Pancreas (tissue), 10 donors: ENCODE measurements at regions not wholly inside any gene's neighbourhood (a gene's known extent, or its start where the extent isn't known, plus 50 kb on each side); places are given as distances from the start of the nearest gene placed in this dataset.
A peak's percentile ranks its signal among the peaks of the same experiment; 100 is the strongest.

Source experiments
- ATAC-seq, 4 donors: fragments of 200-7000 bp; cut with Tn5 transposase; one replicate each; pipeline versions ENCODE4 v1.8.0 to v1.9.1; 2020; ENCODE audit warnings: mild to moderate bottlenecking in 4 of 4, moderate library complexity in 4 of 4
- DNase-seq, 6 donors: peaks; one replicate each; pipeline ENCODE4 v3.0.0-alpha.2; 2020
- FAIRE-seq: peaks from 2 replicates; lab custom pipeline; 2012; peaks lifted over from hg19 to GRCh38; lab: Jason Lieb, UNC
- H3K27ac ChIP-seq, 4 donors: fragments of 200-600 bp; sonication (generic); 1 replicate in 3 of 4; 2 replicates in 1 of 4; pipeline versions ENCODE4 v1.5.0 to v1.8.0; 2020
- H3K27me3 ChIP-seq, 4 donors: fragments of 200-600 bp; one replicate each; pipeline ENCODE4 v1.8.0; 2021
- H3K36me3 ChIP-seq, 3 donors: fragments of 200-600 bp; sonication (generic) in 1 of 3; one replicate each; pipeline versions ENCODE4 v1.5.0 to v1.8.0; 2020 to 2021
- H3K4me1 ChIP-seq, 3 donors: fragments of 200-600 bp; one replicate each; pipeline ENCODE4 v1.8.0; 2021
- H3K4me3 ChIP-seq, 4 donors: fragments of 200-600 bp; sonication (generic) in 2 of 4; one replicate each; pipeline versions ENCODE4 v1.5.0 to v1.8.0; 2020 to 2021
- H3K9me3 ChIP-seq, 4 donors: fragments of 200-600 bp; one replicate each; pipeline ENCODE4 v1.8.0; 2021
- WGBS, 2 donors: extraction: QIAGEN DNeasy Blood & Tissue Kit; methylation state at CpG; one replicate each; pipeline ENCODE4 v1.1.7; 2013; 5-methylcytosine and 5-hydroxymethylcytosine counted together
- intact Hi-C, 3 donors: fragments of 100-400 bp; cut with DNase I; formaldehyde crosslinking; loops; one replicate each; pipeline versions ENCODE4 v1.11.1 to v1.14.2; 2022
- TF ChIP-seq, protein P1 (sequence below), 4 donors: fragments of 200-600 bp; sonication (generic) in 3 of 4; IDR thresholded peaks; one replicate each; pipeline versions ENCODE4 v1.5.0 to v1.8.0; 2021; ENCODE audit warnings: antibody characterized with exemption in 4 of 4
- donor health status: healthy with polysubstance abuse.
- donor health status: DM: no; HTN: no; CAD: no; lungs with moderate emphysema.
- donor health status: DM: no; HTN: no; CAD: no.
- donor health status: control.
- donor health status: control.
- donor health status: Bipolar disorder and iron deficiency.
- donor health status: DM: yes; HTN: yes; CAD: no.
- donor health status: DM: no; HTN: no; CAD: no.
- donor health status: DM: no; HTN: no; CAD: no.
- donor health status: DM: yes; HTN: yes; CAD: no.

DNA sequence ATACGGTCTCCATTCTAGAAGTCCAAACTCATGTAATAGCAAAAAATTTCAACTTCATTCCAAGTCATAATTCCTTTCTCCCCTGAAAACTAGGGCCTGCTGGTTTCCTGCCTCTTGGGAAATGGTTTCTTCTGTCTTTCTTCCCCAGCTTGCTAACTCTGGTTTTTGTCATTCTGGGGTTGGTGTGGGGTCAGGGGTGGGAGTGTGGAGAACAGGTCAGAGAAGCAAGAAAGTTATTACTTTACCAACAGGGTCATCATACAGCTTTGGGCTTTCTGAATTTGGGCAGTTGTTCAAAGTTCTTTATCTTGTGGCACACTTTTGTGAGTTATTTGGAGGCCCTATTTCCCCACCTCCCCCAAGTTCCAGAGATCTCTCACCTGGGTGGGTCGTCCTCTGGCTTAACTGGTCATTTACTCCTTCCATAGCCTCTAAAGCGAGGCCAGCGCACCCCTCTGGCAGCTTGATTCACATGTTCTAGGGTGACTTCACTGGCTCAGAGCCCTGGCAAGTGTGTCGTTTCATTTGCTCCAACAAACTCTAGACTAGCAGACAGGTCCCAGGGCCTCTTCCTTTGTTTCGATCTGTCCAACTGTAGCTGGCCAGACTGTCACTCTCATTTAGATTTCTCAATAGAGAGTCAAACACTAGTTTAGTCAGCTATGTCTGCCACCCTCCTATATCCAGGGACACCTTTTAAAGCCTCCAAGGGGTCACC is 161.2 kb downstream of the JCAD start:
- intact Hi-C loops = no loop called here
- WGBS, 2 donors = 84% methylated on average over 6 of the region's 6 CpGs
- FAIRE-seq (no peak), DNase-seq (no peak), ATAC-seq (no peak)
- Histone ChIP-seq H3K36me3 (no peaks in the 10 kb centered on the region), H3K27me3 (no peaks in the 10 kb centered on the region), H3K27ac (no peak overlapping the region), H3K9me3 (no peaks in the 10 kb centered on the region), H3K4me3 (no peak overlapping the region), H3K4me1 (no peaks in the 10 kb centered on the region)
- TF ChIP-seq, protein P1, sequence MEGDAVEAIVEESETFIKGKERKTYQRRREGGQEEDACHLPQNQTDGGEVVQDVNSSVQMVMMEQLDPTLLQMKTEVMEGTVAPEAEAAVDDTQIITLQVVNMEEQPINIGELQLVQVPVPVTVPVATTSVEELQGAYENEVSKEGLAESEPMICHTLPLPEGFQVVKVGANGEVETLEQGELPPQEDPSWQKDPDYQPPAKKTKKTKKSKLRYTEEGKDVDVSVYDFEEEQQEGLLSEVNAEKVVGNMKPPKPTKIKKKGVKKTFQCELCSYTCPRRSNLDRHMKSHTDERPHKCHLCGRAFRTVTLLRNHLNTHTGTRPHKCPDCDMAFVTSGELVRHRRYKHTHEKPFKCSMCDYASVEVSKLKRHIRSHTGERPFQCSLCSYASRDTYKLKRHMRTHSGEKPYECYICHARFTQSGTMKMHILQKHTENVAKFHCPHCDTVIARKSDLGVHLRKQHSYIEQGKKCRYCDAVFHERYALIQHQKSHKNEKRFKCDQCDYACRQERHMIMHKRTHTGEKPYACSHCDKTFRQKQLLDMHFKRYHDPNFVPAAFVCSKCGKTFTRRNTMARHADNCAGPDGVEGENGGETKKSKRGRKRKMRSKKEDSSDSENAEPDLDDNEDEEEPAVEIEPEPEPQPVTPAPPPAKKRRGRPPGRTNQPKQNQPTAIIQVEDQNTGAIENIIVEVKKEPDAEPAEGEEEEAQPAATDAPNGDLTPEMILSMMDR (IDR thresholded peaks at IDR 0.05) = no peak

DNA sequence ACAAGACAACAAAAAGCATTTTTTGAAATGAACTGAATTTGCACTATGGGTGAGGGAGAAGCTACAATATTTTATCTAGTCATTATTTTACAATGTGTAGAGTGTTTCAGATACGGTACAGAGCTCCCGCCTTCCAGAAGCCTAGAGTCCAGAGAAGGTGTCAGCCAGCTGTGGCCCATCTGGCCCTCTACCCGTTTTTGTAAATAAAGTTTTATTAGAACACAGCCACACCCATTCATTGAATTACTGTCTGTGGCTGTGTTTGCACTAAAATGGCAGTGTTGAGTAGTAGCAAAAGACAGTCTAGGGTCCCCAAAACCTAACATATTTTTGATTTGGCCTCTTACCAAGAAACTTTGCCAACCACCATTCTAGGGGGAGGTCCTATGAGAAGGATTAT is 162.0 kb downstream of the JCAD start:
- no peak for FAIRE-seq
- no peak for DNase-seq
- Histone ChIP-seq H3K4me3 (no peak overlapping the region), H3K36me3 (no peaks in the 10 kb centered on the region), H3K27ac (no peak overlapping the region), H3K9me3 (no peaks in the 10 kb centered on the region), H3K4me1 (no peaks in the 10 kb centered on the region), H3K27me3 (no peaks in the 10 kb centered on the region)
- 68 to 86% methylated on average over 3 of the region's 3 CpGs for WGBS, 2 donors
- no peak for ATAC-seq
- intact Hi-C loops = no loop called here
- TF ChIP-seq, protein P1 (IDR thresholded peaks at IDR 0.05) = no peak

DNA sequence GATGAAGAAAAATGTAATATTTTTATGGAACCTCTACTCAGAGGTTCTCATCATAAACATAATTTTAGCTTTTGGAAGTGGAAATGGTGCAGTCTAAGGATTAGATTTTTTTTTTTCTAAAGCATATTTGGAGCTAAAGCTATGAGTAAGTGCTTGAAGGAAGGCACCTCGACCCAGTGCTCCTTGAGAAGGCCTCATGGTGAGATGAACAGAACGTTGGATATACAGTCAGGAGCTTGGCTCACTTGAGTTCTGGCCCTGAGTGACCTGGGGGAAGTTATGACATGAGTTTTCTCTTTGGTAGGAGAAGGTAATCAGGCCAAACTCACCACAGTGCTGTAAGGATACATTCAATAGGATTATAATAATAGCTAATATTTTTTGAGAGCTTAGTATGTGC is 163.3 kb downstream of the JCAD start:
- TF ChIP-seq, protein P1 (IDR thresholded peaks at IDR 0.05) = no peak
- no peaks in the 10 kb centered on the region for H3K4me1 ChIP-seq
- H3K27ac ChIP-seq = no peak overlapping the region
- no peaks in the 10 kb centered on the region for H3K9me3 ChIP-seq
- DNase-seq (no peak), ATAC-seq (no peak), FAIRE-seq (no peak)
- H3K36me3 ChIP-seq = no peaks in the 10 kb centered on the region
- H3K4me3 ChIP-seq = no peak overlapping the region
- 47 to 60% methylated on average over 2 of the region's 2 CpGs for WGBS, 2 donors
- H3K27me3 ChIP-seq = no peaks in the 10 kb centered on the region
- intact Hi-C loops = no loop called here

DNA sequence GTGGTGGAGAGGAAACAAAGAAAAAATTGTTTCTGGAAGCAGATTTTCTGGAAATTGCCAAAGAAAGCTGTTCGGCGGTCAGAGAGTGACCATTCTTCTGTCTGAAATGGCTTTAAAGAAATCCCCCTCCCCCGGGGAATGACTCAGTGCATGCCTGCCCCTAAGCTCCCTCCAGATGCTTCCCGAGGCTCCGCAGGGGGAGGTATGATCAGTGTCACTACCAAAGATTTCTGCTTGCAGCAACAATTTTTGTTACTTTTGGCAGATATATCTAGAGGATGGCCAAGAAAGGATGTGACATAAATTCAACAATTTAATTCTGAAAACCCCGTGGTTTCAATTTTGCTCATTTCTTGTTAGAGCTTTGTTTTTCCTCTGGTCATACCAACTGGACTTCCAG is 163.9 kb downstream of the JCAD start:
- peak in 2 of 6 donors; percentile 20 to 24 for DNase-seq
- intact Hi-C loops = no loop called here
- FAIRE-seq = no peak
- Histone ChIP-seq H3K9me3 (no peaks in the 10 kb centered on the region), H3K27me3 (no peaks in the 10 kb centered on the region), H3K36me3 (no peaks in the 10 kb centered on the region), H3K27ac (no peak overlapping the region), H3K4me3 (no peak overlapping the region), H3K4me1 (no peaks in the 10 kb centered on the region)
- 68 to 79% methylated on average over 6 of the region's 6 CpGs for WGBS, 2 donors
- peak in 3 of 4 donors; percentile 38 to 70 (median 39) for ATAC-seq
- TF ChIP-seq, protein P1 (IDR thresholded peaks at IDR 0.05) = no peak

DNA sequence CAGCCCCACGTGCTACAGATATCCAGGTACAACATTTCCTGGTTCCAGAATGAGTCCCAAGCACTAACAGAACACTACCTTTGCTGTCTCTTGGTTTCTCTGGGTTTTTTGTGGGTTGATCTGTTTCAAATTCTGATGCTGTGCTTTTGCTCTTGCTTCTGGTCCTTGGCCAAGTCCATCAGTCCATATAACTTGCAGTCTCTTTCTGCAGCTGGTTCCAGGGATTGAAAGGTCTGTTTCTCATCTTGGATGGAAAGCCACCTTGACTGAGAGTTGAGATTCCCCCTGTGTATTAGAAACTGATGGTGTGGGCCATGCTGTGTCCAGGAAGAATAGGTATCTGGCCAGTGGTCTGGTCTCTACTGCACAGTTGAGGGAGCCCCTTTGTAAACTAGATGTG is 171.1 kb downstream of the JCAD start:
- TF ChIP-seq, protein P1 (IDR thresholded peaks at IDR 0.05) = no peak
- intact Hi-C loops = no loop called here
- FAIRE-seq (no peak), ATAC-seq (peak in 1 of 4 donors; percentile 39), DNase-seq (no peak)
- H3K4me1 ChIP-seq = no peaks in the 10 kb centered on the region
- H3K36me3 ChIP-seq = no peaks in the 10 kb centered on the region
- no peaks in the 10 kb centered on the region for H3K27me3 ChIP-seq
- WGBS, 2 donors = 44 to 46% methylated on average over 1 of the region's 1 CpG
- no peak overlapping the region for H3K4me3 ChIP-seq
- no peaks in the 10 kb centered on the region for H3K9me3 ChIP-seq
- H3K27ac ChIP-seq = no peak overlapping the region
